SK-N-SH treated with all-trans-retinoic acid at 6 μM for 48 hours (cell line): ENCODE measurements at regions not wholly inside any gene's neighbourhood (a gene's known extent, or its start where the extent isn't known, plus 50 kb on each side); places are given as distances from the start of the nearest gene placed in this dataset.

Experiments
- ATAC-seq: fragments of 200-7000 bp; cut with Tn5 transposase; 3 replicates; pipeline ENCODE4 v1.9.1; 2020; ENCODE audit warnings: mild to moderate bottlenecking, moderate library complexity
- ARNTL ChIP-seq: fragments of 450-650 bp; formaldehyde crosslinking; IDR thresholded peaks from 2 replicates; pipeline ENCODE4 v1.5.0; 2020; ENCODE audit warnings: low read depth, mild to moderate bottlenecking, moderate library complexity, borderline replicate concordance
- BACH2 ChIP-seq: fragments of 250-450 bp; sonication (Bioruptor Pico); IDR thresholded peaks from 2 replicates; pipeline ENCODE4 v1.9.0; 2021; ENCODE audit warnings: mild to moderate bottlenecking, borderline replicate concordance
- CSDC2 ChIP-seq: fragments of 250-450 bp; sonication (Bioruptor Pico); IDR thresholded peaks from 2 replicates; pipeline ENCODE4 v1.5.0; 2020; ENCODE audit warnings: mild to moderate bottlenecking, moderate library complexity
- GLIS3 ChIP-seq: fragments of 250-450 bp; sonication (Bioruptor Pico); IDR thresholded peaks from 2 replicates; pipeline ENCODE4 v1.5.0; 2020; ENCODE audit warnings: mild to moderate bottlenecking, moderate library complexity
- ISL1 ChIP-seq: fragments of 250-450 bp; sonication (Bioruptor Pico); IDR thresholded peaks from 2 replicates; pipeline ENCODE4 v2.1.2; 2022; ENCODE audit warnings: mild to moderate bottlenecking, moderate library complexity
- OSR1 ChIP-seq: fragments of 250-450 bp; sonication (Bioruptor Pico); IDR thresholded peaks from 2 replicates; pipeline ENCODE4 v1.8.0; 2022; ENCODE audit warnings: moderate library complexity, mild to moderate bottlenecking, inconsistent platforms
- PPARA ChIP-seq: fragments of 250-450 bp; sonication (Bioruptor Pico); IDR thresholded peaks from 2 replicates; pipeline ENCODE4 v1.5.0; 2020; ENCODE audit warnings: mild to moderate bottlenecking, borderline replicate concordance
- RARB ChIP-seq: fragments of 250-450 bp; sonication (Bioruptor Pico); IDR thresholded peaks from 2 replicates; pipeline ENCODE4 v1.8.0; 2021; ENCODE audit warnings: mild to moderate bottlenecking, moderate library complexity
- SNAI2 ChIP-seq: fragments of 250-450 bp; sonication (Bioruptor Pico); IDR thresholded peaks from 2 replicates; pipeline ENCODE4 v1.5.0; 2020; ENCODE audit warnings: mild to moderate bottlenecking, moderate library complexity
- TCF4 ChIP-seq: fragments of 250-450 bp; sonication (Bioruptor Pico); IDR thresholded peaks from 2 replicates; pipeline ENCODE4 v1.8.0; 2021; ENCODE audit warnings: mild to moderate bottlenecking, moderate library complexity, borderline replicate concordance
- TOX ChIP-seq: fragments of 250-450 bp; sonication (Bioruptor Pico); IDR thresholded peaks from 2 replicates; pipeline ENCODE4 v1.8.0; 2021; ENCODE audit warnings: mild to moderate bottlenecking, moderate library complexity, borderline replicate concordance
- ZFP3 ChIP-seq: fragments of 250-450 bp; sonication (Bioruptor Pico); IDR thresholded peaks from 2 replicates; pipeline ENCODE4 v1.5.0; 2020; ENCODE audit warnings: mild to moderate bottlenecking, moderate library complexity
- ZFP30 ChIP-seq: fragments of 450-650 bp; formaldehyde crosslinking; IDR thresholded peaks from 2 replicates; pipeline ENCODE4 v1.5.0; 2022; ENCODE audit warnings: mild to moderate bottlenecking, moderate library complexity
- ZNF565 ChIP-seq: fragments of 450-650 bp; formaldehyde crosslinking; conservative IDR thresholded peaks from 2 replicates; pipeline ENCODE4 v1.5.0; 2020; ENCODE audit warnings: low read depth, mild to moderate bottlenecking, moderate library complexity
- ZNF70 ChIP-seq: fragments of 450-650 bp; formaldehyde crosslinking; IDR thresholded peaks from 2 replicates; pipeline ENCODE4 v1.5.0; 2020; ENCODE audit warnings: mild to moderate bottlenecking, moderate library complexity
- ZNF8 ChIP-seq: fragments of 450-650 bp; formaldehyde crosslinking; IDR thresholded peaks from 2 replicates; pipeline ENCODE4 v1.5.0; 2020; ENCODE audit warnings: mild to moderate bottlenecking, moderate library complexity
- TF ChIP-seq, protein P1 (sequence below): fragments of 250-450 bp; sonication (Bioruptor Pico); IDR thresholded peaks from 2 replicates; pipeline ENCODE4 v1.8.0; 2020; ENCODE audit warnings: mild to moderate bottlenecking, moderate library complexity, borderline replicate concordance
- TF ChIP-seq, protein P2 (sequence below): fragments of 250-450 bp; sonication (Bioruptor Pico); IDR thresholded peaks from 2 replicates; pipeline ENCODE4 v1.5.0; 2020; ENCODE audit warnings: mild to moderate bottlenecking, moderate library complexity
- TF ChIP-seq, protein P3 (sequence below): fragments of 250-450 bp; sonication (Bioruptor Pico); IDR thresholded peaks from 2 replicates; pipeline ENCODE4 v1.5.1; 2021; ENCODE audit warnings: mild to moderate bottlenecking, moderate library complexity
- TF ChIP-seq, protein P4 (sequence below): fragments of 250-450 bp; sonication (Bioruptor Pico); IDR thresholded peaks from 2 replicates; pipeline ENCODE4 v1.5.1; 2020; ENCODE audit warnings: low read depth, mild to moderate bottlenecking, moderate library complexity

DNA sequence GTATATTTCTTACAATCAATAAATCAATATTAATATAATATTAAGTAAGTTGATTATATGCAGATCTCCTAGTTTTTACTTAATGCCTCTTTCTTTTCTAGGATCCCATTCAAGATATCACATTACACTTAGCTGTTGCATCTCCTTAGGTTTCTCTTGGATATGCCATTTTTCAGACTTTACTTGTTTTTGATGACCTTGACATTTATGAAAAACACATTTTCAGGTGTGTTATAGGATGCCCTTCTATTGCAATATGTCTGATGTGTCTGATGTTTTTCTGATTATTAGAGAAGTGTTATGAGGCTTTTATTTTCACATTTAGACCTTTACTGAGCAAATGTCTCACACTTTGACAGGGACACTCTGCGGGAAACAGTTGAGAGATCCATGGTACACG lies 933.6 kb upstream of the CNTNAP5 start:
- no peak for ATAC-seq
- TF ChIP-seq TOX (CRISPR knock-in tag) (no peak), TCF4 (CRISPR knock-in tag) (no peak), ISL1 (no peak), ZNF70 (no peak), ZNF8 (CRISPR knock-in tag) (no peak)
- TF ChIP-seq, protein P1, sequence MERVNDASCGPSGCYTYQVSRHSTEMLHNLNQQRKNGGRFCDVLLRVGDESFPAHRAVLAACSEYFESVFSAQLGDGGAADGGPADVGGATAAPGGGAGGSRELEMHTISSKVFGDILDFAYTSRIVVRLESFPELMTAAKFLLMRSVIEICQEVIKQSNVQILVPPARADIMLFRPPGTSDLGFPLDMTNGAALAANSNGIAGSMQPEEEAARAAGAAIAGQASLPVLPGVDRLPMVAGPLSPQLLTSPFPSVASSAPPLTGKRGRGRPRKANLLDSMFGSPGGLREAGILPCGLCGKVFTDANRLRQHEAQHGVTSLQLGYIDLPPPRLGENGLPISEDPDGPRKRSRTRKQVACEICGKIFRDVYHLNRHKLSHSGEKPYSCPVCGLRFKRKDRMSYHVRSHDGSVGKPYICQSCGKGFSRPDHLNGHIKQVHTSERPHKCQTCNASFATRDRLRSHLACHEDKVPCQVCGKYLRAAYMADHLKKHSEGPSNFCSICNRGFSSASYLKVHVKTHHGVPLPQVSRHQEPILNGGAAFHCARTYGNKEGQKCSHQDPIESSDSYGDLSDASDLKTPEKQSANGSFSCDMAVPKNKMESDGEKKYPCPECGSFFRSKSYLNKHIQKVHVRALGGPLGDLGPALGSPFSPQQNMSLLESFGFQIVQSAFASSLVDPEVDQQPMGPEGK (CRISPR knock-in tag): no peak

DNA sequence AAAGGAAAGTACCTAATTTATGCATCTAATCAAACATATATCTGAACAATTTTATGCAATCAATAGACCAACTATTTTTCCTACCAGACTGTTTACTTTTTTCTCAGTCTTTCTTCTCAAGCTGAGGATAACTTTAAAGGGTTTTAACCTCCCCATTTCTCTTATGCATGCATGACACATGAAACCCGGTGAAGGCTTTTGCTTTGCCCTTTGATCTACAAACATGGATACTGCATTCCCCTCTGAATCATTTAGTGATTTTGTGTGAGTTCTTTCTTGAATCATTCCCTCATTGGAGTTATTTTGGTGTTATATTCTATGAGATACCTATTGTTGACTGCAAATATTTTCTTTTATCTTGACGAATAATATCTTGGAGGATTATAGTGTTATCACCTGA lies 931.9 kb upstream of the CNTNAP5 start:
- no peak for TF ChIP-seq SNAI2 (CRISPR knock-in tag)
- TF ChIP-seq BACH2 (CRISPR knock-in tag): no peak
- no peak for TF ChIP-seq ZNF565 (CRISPR knock-in tag)
- no peak for TF ChIP-seq GLIS3 (CRISPR knock-in tag)
- TF ChIP-seq ZNF8 (CRISPR knock-in tag): no peak
- no peak for ATAC-seq

DNA sequence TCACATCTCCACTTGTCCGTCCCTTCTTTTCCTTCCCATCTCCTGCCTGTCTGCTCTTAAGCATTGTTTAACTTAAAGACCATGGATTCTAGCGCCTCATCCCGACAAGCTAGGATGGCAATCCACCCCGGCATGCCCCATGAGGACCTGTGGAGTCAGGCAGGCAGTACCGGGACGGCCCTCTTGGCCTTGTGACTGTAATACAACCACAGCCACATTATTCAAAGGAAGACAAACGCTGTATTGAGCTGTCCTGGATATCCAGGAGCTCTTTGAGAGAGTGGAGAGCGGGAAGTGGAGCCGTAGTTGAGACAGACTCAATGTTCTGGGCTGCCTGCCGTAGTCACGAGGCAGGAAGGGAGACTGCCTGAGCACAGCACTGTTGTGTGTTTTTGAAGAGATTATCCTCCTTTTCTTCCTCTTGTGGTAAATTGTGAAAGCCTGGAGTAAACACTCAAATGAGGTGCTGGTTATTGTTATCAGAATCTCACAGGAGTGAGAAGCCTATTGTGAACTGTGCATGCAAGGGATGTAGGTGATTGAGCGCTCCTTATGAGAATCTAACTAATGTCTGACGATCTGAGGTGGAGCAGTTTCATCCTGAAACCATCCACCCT lies 929.8 kb upstream of the CNTNAP5 start:
- no peak for ATAC-seq
- TF ChIP-seq CSDC2: no peak
- TF ChIP-seq ISL1: no peak

DNA sequence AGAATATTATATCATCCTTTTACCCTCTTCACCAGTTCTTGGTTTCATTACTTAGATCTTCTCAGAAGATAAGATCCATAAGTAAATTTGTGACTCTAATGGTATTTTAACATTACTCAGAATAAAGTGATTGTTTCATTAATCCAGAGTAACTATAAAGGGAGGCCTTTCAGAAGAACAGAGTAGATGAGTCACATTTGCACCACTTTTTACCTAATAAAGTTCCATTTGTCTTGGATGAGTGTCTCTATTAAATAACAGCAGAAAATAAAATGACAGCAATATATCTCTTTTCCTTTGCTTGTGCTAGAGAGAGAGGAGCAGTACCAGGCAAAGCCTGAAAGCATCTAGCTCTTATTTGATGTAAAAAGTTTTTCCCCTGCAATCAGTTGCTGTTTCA lies 926.5 kb upstream of the CNTNAP5 start:
- ATAC-seq: no peak
- TF ChIP-seq, protein P2, sequence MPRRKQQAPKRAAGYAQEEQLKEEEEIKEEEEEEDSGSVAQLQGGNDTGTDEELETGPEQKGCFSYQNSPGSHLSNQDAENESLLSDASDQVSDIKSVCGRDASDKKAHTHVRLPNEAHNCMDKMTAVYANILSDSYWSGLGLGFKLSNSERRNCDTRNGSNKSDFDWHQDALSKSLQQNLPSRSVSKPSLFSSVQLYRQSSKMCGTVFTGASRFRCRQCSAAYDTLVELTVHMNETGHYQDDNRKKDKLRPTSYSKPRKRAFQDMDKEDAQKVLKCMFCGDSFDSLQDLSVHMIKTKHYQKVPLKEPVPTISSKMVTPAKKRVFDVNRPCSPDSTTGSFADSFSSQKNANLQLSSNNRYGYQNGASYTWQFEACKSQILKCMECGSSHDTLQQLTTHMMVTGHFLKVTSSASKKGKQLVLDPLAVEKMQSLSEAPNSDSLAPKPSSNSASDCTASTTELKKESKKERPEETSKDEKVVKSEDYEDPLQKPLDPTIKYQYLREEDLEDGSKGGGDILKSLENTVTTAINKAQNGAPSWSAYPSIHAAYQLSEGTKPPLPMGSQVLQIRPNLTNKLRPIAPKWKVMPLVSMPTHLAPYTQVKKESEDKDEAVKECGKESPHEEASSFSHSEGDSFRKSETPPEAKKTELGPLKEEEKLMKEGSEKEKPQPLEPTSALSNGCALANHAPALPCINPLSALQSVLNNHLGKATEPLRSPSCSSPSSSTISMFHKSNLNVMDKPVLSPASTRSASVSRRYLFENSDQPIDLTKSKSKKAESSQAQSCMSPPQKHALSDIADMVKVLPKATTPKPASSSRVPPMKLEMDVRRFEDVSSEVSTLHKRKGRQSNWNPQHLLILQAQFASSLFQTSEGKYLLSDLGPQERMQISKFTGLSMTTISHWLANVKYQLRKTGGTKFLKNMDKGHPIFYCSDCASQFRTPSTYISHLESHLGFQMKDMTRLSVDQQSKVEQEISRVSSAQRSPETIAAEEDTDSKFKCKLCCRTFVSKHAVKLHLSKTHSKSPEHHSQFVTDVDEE (CRISPR knock-in tag): no peak
- TF ChIP-seq ZFP3 (CRISPR knock-in tag) (0 out of 2 replicates have a peak, but pooled peaks have one; percentile 34), ZNF8 (CRISPR knock-in tag) (no peak), ISL1 (peak; percentile 95)
- TF ChIP-seq, protein P3, sequence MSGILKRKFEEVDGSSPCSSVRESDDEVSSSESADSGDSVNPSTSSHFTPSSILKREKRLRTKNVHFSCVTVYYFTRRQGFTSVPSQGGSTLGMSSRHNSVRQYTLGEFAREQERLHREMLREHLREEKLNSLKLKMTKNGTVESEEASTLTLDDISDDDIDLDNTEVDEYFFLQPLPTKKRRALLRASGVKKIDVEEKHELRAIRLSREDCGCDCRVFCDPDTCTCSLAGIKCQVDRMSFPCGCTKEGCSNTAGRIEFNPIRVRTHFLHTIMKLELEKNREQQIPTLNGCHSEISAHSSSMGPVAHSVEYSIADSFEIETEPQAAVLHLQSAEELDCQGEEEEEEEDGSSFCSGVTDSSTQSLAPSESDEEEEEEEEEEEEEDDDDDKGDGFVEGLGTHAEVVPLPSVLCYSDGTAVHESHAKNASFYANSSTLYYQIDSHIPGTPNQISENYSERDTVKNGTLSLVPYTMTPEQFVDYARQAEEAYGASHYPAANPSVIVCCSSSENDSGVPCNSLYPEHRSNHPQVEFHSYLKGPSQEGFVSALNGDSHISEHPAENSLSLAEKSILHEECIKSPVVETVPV (CRISPR knock-in tag): no peak

DNA sequence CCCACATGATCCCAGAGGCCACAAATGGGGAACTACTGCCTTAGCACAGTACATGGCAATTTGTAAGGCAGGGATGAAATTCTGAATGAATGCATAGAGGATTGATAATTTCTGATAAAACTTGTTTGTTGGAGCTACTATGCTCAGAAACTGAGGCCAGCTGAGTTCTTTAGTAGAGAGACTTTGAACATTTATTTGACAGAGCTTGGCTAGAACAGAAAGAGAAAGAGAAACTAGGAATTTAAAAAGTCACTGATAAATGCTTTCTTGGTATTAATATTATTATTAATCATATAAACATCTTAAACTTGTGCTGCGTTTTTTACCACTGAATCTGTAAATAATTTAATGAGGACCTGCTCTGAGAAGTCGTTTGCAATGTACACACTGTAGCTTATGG lies 923.7 kb upstream of the CNTNAP5 start:
- no peak for ATAC-seq
- TF ChIP-seq BACH2 (CRISPR knock-in tag) (no peak), TOX (CRISPR knock-in tag) (no peak), ZFP30 (CRISPR knock-in tag) (no peak), ZFP3 (CRISPR knock-in tag) (no peak), RARB (CRISPR knock-in tag) (no peak), PPARA (CRISPR knock-in tag) (no peak), TCF4 (CRISPR knock-in tag) (no peak), OSR1 (no peak), ARNTL (CRISPR knock-in tag) (no peak)
- TF ChIP-seq, protein P1 (CRISPR knock-in tag): no peak
- TF ChIP-seq, protein P3 (CRISPR knock-in tag): no peak
- TF ChIP-seq, protein P2 (CRISPR knock-in tag): no peak
- TF ChIP-seq, protein P4, sequence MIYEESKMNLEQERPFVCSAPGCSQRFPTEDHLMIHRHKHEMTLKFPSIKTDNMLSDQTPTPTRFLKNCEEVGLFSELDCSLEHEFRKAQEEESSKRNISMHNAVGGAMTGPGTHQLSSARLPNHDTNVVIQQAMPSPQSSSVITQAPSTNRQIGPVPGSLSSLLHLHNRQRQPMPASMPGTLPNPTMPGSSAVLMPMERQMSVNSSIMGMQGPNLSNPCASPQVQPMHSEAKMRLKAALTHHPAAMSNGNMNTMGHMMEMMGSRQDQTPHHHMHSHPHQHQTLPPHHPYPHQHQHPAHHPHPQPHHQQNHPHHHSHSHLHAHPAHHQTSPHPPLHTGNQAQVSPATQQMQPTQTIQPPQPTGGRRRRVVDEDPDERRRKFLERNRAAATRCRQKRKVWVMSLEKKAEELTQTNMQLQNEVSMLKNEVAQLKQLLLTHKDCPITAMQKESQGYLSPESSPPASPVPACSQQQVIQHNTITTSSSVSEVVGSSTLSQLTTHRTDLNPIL (CRISPR knock-in tag): no peak
